ENCODE measurements at regions not wholly inside any gene's neighbourhood (a gene's known extent, or its start where the extent isn't known, plus 50 kb on each side); places are given as distances from the start of the nearest gene placed in this dataset.
"Not testable (repeated sequence)": the region's sequence is repeated elsewhere in the genome, so short reads cannot be mapped to it uniquely, and the experiment has no call there.

- DNase-seq: no peak
These were observed 151.8 kb upstream of the RASA1 start for GRCh38 chr5:87115839-87116364.

- no peak for DNase-seq
These were observed 150.7 kb upstream of the RASA1 start for GRCh38 chr5:87116825-87117512.

GRCh38 chr5:87119588-87119987 lies 148.1 kb upstream of the RASA1 start:
- DNase-seq: no peak

- DNase-seq: peak; percentile 83
These were observed 147.0 kb upstream of the RASA1 start for GRCh38 chr5:87120518-87121303.

GRCh38 chr5:87121304-87122150 lies 146.2 kb upstream of the RASA1 start:
- DNase-seq: peak; percentile 76

- DNase-seq: no peak
These were observed 145.3 kb upstream of the RASA1 start for GRCh38 chr5:87122151-87122977.

GRCh38 chr5:87125766-87126165 lies 141.9 kb upstream of the RASA1 start:
- DNase-seq: no peak

GRCh38 chr5:87126869-87127268 lies 140.8 kb upstream of the RASA1 start:
- no peak for DNase-seq

GRCh38 chr5:87127426-87127825 lies 140.3 kb upstream of the RASA1 start:
- no peak for DNase-seq

- DNase-seq: no peak
These were observed 139.6 kb upstream of the RASA1 start for GRCh38 chr5:87127956-87128687.

GRCh38 chr5:87129046-87129445 lies 138.6 kb upstream of the RASA1 start:
- DNase-seq: no peak

- no peak for DNase-seq
These were observed 135.0 kb upstream of the RASA1 start for GRCh38 chr5:87132696-87133095.

GRCh38 chr5:87134513-87134912 lies 133.2 kb upstream of the RASA1 start:
- DNase-seq: not testable (repeated sequence)

GRCh38 chr5:87136096-87136495 lies 131.6 kb upstream of the RASA1 start:
- no peak for DNase-seq

- DNase-seq: no peak
These were observed 130.9 kb upstream of the RASA1 start for GRCh38 chr5:87136733-87137132.

GRCh38 chr5:87137283-87137682 lies 130.4 kb upstream of the RASA1 start:
- DNase-seq: no peak

- DNase-seq: no peak
These were observed 129.4 kb upstream of the RASA1 start for GRCh38 chr5:87138091-87138805.

- DNase-seq: no peak
These were observed 127.9 kb upstream of the RASA1 start for GRCh38 chr5:87139795-87140194.

- no peak for DNase-seq
These were observed 126.1 kb upstream of the RASA1 start for GRCh38 chr5:87141544-87141943.

- not testable (repeated sequence) for DNase-seq
These were observed 121.8 kb upstream of the RASA1 start for GRCh38 chr5:87145853-87146252.

- DNase-seq: no peak
These were observed 120.2 kb upstream of the RASA1 start for GRCh38 chr5:87147441-87147840.

Measured in DMS53 (cell line).